ENCODE measurements at regions not wholly inside any gene's neighbourhood (a gene's known extent, or its start where the extent isn't known, plus 50 kb on each side); places are given as distances from the start of the nearest gene placed in this dataset.

DNA sequence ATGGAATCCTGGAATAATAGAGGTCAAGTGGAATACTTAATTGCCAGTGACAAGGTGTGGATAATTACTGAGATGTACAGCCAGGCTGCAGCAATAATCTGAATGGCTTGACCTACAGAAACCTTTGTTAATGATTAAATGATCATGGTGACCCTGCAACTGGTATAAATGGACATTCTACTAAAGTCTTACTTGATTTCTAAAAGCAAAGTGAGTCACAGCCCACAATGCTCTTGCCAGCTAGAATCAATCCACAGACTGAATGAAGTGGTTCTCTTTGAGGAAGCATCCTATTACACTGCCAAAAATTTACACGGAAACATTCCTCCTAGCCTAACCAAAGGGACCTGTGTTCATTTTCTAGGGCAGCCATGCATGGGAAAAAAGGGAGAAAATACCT lies 518.5 kb downstream of the SOX5 start:
- Histone ChIP-seq H3K27ac (ENCODE audit: low read depth, low read length) (no peak overlapping the region), H3K4me3 (ENCODE audit: insufficient read depth, low read length) (no peak overlapping the region), H3K79me2 (ENCODE audit: insufficient read depth, low read length) (no peaks in the 10 kb centered on the region), H4K20me1 (ENCODE audit: insufficient read depth, low read length) (no peaks in the 10 kb centered on the region), H3K4me1 (ENCODE audit: insufficient read depth, low read length) (no peaks in the 10 kb centered on the region), H2AFZ (ENCODE audit: low read length) (no peak overlapping the region), H3K4me2 (ENCODE audit: insufficient read depth, low read length) (no peak overlapping the region), H3K27me3 (ENCODE audit: insufficient read depth, low read length) (no peaks in the 10 kb centered on the region), H3K9me3 (ENCODE audit: low read depth, low read length) (no peaks in the 10 kb centered on the region), H3K36me3 (ENCODE audit: insufficient read depth, low read length) (no peaks in the 10 kb centered on the region)
- DNase-seq (ENCODE audit: insufficient read length, low spot score, missing footprints) = no peak
- TF ChIP-seq, protein P1, sequence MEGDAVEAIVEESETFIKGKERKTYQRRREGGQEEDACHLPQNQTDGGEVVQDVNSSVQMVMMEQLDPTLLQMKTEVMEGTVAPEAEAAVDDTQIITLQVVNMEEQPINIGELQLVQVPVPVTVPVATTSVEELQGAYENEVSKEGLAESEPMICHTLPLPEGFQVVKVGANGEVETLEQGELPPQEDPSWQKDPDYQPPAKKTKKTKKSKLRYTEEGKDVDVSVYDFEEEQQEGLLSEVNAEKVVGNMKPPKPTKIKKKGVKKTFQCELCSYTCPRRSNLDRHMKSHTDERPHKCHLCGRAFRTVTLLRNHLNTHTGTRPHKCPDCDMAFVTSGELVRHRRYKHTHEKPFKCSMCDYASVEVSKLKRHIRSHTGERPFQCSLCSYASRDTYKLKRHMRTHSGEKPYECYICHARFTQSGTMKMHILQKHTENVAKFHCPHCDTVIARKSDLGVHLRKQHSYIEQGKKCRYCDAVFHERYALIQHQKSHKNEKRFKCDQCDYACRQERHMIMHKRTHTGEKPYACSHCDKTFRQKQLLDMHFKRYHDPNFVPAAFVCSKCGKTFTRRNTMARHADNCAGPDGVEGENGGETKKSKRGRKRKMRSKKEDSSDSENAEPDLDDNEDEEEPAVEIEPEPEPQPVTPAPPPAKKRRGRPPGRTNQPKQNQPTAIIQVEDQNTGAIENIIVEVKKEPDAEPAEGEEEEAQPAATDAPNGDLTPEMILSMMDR (IDR thresholded peaks at IDR 0.05; ENCODE audit: extremely low read depth, low read depth, low read length) = no peak

GRCh38 chr12:23433121-23433520 lies 516.3 kb downstream of the SOX5 start:
- H3K27me3 ChIP-seq (ENCODE audit: insufficient read depth, low read length) = no peaks in the 10 kb centered on the region
- no peaks in the 10 kb centered on the region for H3K4me1 ChIP-seq (ENCODE audit: insufficient read depth, low read length)
- H3K79me2 ChIP-seq (ENCODE audit: insufficient read depth, low read length) = no peaks in the 10 kb centered on the region
- no peaks in the 10 kb centered on the region for H4K20me1 ChIP-seq (ENCODE audit: insufficient read depth, low read length)
- no peak overlapping the region for H3K4me3 ChIP-seq (ENCODE audit: insufficient read depth, low read length)
- no peak overlapping the region for H3K4me2 ChIP-seq (ENCODE audit: insufficient read depth, low read length)
- TF ChIP-seq, protein P1 (IDR thresholded peaks at IDR 0.05; ENCODE audit: extremely low read depth, low read depth, low read length) = no peak
- H3K36me3 ChIP-seq (ENCODE audit: insufficient read depth, low read length) = no peaks in the 10 kb centered on the region
- DNase-seq (ENCODE audit: insufficient read length, low spot score, missing footprints) = no peak
- H3K27ac ChIP-seq (ENCODE audit: low read depth, low read length) = no peak overlapping the region
- no peaks in the 10 kb centered on the region for H3K9me3 ChIP-seq (ENCODE audit: low read depth, low read length)
- no peak overlapping the region for H2AFZ ChIP-seq (ENCODE audit: low read length)

- H3K27ac ChIP-seq (ENCODE audit: low read depth, low read length) = no peak overlapping the region
- H3K4me2 ChIP-seq (ENCODE audit: insufficient read depth, low read length) = no peak overlapping the region
- no peaks in the 10 kb centered on the region for H3K4me1 ChIP-seq (ENCODE audit: insufficient read depth, low read length)
- no peaks in the 10 kb centered on the region for H3K36me3 ChIP-seq (ENCODE audit: insufficient read depth, low read length)
- H3K27me3 ChIP-seq (ENCODE audit: insufficient read depth, low read length) = no peaks in the 10 kb centered on the region
- TF ChIP-seq, protein P1 (IDR thresholded peaks at IDR 0.05; ENCODE audit: extremely low read depth, low read depth, low read length) = no peak
- no peaks in the 10 kb centered on the region for H4K20me1 ChIP-seq (ENCODE audit: insufficient read depth, low read length)
- H3K9me3 ChIP-seq (ENCODE audit: low read depth, low read length) = no peaks in the 10 kb centered on the region
- no peak overlapping the region for H2AFZ ChIP-seq (ENCODE audit: low read length)
- H3K4me3 ChIP-seq (ENCODE audit: insufficient read depth, low read length) = no peak overlapping the region
- no peak for DNase-seq (ENCODE audit: insufficient read length, low spot score, missing footprints)
- H3K79me2 ChIP-seq (ENCODE audit: insufficient read depth, low read length) = no peaks in the 10 kb centered on the region
Measured at GRCh38 chr12:23434154-23434553, 515.3 kb downstream of the SOX5 start.

GRCh38 chr12:23446746-23447145 lies 502.7 kb downstream of the SOX5 start:
- no peaks in the 10 kb centered on the region for H3K79me2 ChIP-seq (ENCODE audit: insufficient read depth, low read length)
- no peak overlapping the region for H2AFZ ChIP-seq (ENCODE audit: low read length)
- H4K20me1 ChIP-seq (ENCODE audit: insufficient read depth, low read length) = no peaks in the 10 kb centered on the region
- H3K4me2 ChIP-seq (ENCODE audit: insufficient read depth, low read length) = no peak overlapping the region
- no peaks in the 10 kb centered on the region for H3K27me3 ChIP-seq (ENCODE audit: insufficient read depth, low read length)
- no peak for DNase-seq (ENCODE audit: insufficient read length, low spot score, missing footprints)
- no peaks in the 10 kb centered on the region for H3K9me3 ChIP-seq (ENCODE audit: low read depth, low read length)
- H3K27ac ChIP-seq (ENCODE audit: low read depth, low read length) = no peak overlapping the region
- H3K36me3 ChIP-seq (ENCODE audit: insufficient read depth, low read length) = no peaks in the 10 kb centered on the region
- no peak overlapping the region for H3K4me3 ChIP-seq (ENCODE audit: insufficient read depth, low read length)
- H3K4me1 ChIP-seq (ENCODE audit: insufficient read depth, low read length) = no peaks in the 10 kb centered on the region
- TF ChIP-seq, protein P1 (IDR thresholded peaks at IDR 0.05; ENCODE audit: extremely low read depth, low read depth, low read length) = no peak

All from osteoblast (primary cell).